Astrocyte (in vitro differentiated cells and primary cell): ENCODE measurements at regions not wholly inside any gene's neighbourhood (a gene's known extent, or its start where the extent isn't known, plus 50 kb on each side); places are given as distances from the start of the nearest gene placed in this dataset.

Experiments used
- EZH2 ChIP-seq: IDR thresholded peaks from 2 replicates; pipeline ENCODE4 v1.6.1; 2012; ENCODE audit warnings: mild to moderate bottlenecking, low read length, inconsistent platforms; ENCODE audit not compliant: insufficient read depth
- TF ChIP-seq, protein P1 (sequence below): IDR thresholded peaks from 2 replicates; pipeline ENCODE4 v1.5.1; 2011; ENCODE audit warnings: low read depth, mild to moderate bottlenecking, inconsistent platforms, low read length, moderate library complexity; ENCODE audit not compliant: insufficient read depth

DNA sequence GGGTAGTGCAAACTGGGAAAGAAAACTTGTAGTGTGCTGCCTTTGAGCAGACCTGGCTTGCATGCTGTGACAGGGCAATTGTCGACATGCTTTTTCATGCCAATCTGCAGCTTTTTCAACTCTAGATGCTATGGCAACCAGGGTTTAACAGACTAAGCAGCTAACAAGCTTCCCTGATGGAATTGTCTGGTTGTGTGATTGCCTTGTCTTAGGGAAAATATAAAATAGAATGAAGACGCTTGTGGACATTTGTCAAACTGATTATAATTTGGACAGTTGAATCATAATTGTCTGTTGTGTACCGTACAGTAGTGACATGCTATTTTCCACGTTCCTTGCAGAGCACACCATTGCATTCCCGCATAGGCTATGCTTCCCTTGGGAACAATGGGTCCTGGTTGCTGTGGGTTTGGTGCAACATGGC lies 113.0 kb downstream of the FOXG1 start:
- TF ChIP-seq, protein P1, sequence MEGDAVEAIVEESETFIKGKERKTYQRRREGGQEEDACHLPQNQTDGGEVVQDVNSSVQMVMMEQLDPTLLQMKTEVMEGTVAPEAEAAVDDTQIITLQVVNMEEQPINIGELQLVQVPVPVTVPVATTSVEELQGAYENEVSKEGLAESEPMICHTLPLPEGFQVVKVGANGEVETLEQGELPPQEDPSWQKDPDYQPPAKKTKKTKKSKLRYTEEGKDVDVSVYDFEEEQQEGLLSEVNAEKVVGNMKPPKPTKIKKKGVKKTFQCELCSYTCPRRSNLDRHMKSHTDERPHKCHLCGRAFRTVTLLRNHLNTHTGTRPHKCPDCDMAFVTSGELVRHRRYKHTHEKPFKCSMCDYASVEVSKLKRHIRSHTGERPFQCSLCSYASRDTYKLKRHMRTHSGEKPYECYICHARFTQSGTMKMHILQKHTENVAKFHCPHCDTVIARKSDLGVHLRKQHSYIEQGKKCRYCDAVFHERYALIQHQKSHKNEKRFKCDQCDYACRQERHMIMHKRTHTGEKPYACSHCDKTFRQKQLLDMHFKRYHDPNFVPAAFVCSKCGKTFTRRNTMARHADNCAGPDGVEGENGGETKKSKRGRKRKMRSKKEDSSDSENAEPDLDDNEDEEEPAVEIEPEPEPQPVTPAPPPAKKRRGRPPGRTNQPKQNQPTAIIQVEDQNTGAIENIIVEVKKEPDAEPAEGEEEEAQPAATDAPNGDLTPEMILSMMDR = no peak
- no peak for TF ChIP-seq EZH2
